GM19467 (cell line): ENCODE measurements at regions not wholly inside any gene's neighbourhood (a gene's known extent, or its start where the extent isn't known, plus 50 kb on each side); places are given as distances from the start of the nearest gene placed in this dataset.

Experiments used
- ATAC-seq: cut with Tn5 transposase; IDR thresholded peaks from one replicate; pipeline ENCODE4 v1.9.1; 2021; ENCODE audit warnings: mild to moderate bottlenecking, moderate library complexity; ENCODE audit not compliant: unreplicated experiment

- ATAC-seq, result no peak
Observed at GRCh38 chr2:163370169-163370886, 365.5 kb downstream of the FIGN start.

- ATAC-seq, result no peak
Observed at GRCh38 chr2:163369111-163369510, 366.7 kb downstream of the FIGN start.

GRCh38 chr2:163368655-163369054 lies 367.2 kb downstream of the FIGN start:
- ATAC-seq, result no peak

- no peak for ATAC-seq
Observed at GRCh38 chr2:163367825-163368582, 367.8 kb downstream of the FIGN start.

GRCh38 chr2:163364736-163365135 lies 371.1 kb downstream of the FIGN start:
- no peak for ATAC-seq

- ATAC-seq, result no peak
Observed at GRCh38 chr2:163353551-163353950, 382.3 kb downstream of the FIGN start.

- no peak for ATAC-seq
Observed at GRCh38 chr2:163351966-163352365, 383.8 kb downstream of the FIGN start.

GRCh38 chr2:163351143-163351542 lies 384.7 kb downstream of the FIGN start:
- ATAC-seq, result no peak

- no peak for ATAC-seq
Observed at GRCh38 chr2:163348857-163349380, 386.9 kb downstream of the FIGN start.

- ATAC-seq, result no peak
Observed at GRCh38 chr2:163347982-163348856, 387.6 kb downstream of the FIGN start.

- peak; percentile 81 for ATAC-seq
Observed at GRCh38 chr2:163345795-163346573, 389.8 kb downstream of the FIGN start.

GRCh38 chr2:163343316-163343715 lies 392.5 kb downstream of the FIGN start:
- ATAC-seq, result no peak

GRCh38 chr2:163341426-163341825 lies 394.4 kb downstream of the FIGN start:
- no peak for ATAC-seq

- ATAC-seq, result no peak
Observed at GRCh38 chr2:163338270-163338669, 397.5 kb downstream of the FIGN start.

GRCh38 chr2:163324677-163325076 lies 411.1 kb downstream of the FIGN start:
- no peak for ATAC-seq

- no peak for ATAC-seq
Observed at GRCh38 chr2:163319006-163319405, 416.8 kb downstream of the FIGN start.

- no peak for ATAC-seq
Observed at GRCh38 chr2:163314712-163315111, 421.1 kb downstream of the FIGN start.

- ATAC-seq, result no peak
Observed at GRCh38 chr2:163312713-163313112, 423.1 kb downstream of the FIGN start.

- ATAC-seq, result no peak
Observed at GRCh38 chr2:163306647-163307046, 429.2 kb downstream of the FIGN start.

- ATAC-seq, result no peak
Observed at GRCh38 chr2:163302141-163302540, 433.7 kb downstream of the FIGN start.
